ENCODE measurements at regions not wholly inside any gene's neighbourhood (a gene's known extent, or its start where the extent isn't known, plus 50 kb on each side); places are given as distances from the start of the nearest gene placed in this dataset.

DNA sequence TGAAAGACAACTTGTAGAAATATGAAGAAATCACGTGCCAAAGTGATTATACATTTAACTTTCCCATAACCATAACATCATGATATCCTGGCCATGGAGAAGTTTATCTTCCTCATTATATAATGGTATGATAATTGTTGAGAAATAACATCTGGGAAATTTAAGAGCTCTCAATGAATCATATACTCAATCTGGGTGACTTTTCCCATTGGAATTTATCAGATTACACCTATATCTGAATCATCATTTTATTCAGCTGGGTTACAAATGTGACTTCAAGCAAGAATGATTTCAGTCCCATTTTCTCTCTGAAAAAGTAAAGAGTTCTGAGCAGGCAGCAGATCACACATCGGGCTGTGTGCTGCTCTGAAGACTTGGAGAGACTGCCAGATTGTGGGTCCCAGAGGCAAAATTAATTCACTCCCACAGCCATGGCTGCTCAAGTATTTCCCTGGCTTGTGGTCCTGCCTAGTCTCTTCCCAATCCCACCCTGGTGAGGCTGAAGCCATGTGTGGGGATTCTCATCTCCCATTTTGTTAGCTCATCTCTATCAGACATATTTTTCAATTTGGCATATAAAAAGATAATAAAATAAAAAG, 278.0 kb downstream of the MRPL39 start:
- DNase-seq (ENCODE audit: low read depth), result no peak

DNA sequence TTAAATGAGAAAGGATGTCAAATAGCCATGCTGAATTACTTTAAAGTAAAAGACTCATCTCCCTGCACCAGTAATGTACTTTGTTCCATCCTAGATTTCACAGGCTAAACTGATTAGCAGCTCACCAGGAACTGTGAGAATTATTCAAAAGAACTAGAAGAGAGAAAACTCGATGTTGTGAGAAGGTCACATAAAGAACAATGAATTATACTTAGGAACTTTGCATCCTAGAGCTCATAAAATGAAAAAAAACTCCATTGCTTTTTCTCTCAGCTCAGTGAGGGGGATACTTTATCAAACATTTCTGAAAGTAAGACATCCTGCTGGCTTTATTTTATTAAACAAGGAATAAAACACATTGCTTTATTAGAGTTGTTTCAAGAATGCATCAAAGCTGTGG, 278.5 kb downstream of the MRPL39 start:
- DNase-seq (ENCODE audit: low read depth), result no peak

DNA sequence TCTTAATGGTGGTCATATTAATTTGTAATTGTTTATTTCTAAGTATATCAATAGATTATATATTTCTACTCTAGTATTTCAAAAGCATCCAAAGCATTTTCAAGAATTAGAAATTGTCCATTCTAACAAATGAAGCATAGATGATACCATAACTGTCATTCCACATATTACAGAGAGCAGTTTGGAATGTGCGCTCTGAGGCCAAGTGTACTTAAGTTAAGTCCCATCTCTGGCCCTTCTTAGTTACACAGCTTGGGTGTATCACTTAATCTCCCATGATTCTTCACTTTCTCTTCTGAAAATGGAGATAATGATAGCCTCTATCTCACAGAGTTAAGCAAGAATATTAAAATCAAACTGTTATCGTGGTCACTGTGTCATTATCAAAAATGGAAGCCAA, 281.1 kb downstream of the MRPL39 start:
- no peak for DNase-seq (ENCODE audit: low read depth)

DNA sequence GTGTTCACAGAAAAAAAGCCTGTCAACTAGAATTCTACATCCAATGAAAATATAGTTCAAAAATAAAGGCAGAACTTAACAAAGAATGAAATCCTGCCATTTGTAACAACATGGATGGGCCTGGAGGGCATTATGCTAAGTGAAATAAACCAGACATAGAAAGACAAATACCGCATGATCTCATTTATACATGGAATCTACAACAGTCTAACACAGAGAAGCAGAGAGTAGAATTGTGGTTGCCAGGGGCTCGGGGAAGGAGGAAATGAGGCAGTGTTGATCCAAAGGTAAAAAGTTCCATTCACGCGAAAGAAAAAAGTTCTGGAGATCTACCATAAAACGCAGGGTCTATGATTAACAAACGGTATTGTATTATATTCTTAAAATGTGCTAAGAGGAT, 282.6 kb downstream of the MRPL39 start:
- no peak for DNase-seq (ENCODE audit: low read depth)

DNA sequence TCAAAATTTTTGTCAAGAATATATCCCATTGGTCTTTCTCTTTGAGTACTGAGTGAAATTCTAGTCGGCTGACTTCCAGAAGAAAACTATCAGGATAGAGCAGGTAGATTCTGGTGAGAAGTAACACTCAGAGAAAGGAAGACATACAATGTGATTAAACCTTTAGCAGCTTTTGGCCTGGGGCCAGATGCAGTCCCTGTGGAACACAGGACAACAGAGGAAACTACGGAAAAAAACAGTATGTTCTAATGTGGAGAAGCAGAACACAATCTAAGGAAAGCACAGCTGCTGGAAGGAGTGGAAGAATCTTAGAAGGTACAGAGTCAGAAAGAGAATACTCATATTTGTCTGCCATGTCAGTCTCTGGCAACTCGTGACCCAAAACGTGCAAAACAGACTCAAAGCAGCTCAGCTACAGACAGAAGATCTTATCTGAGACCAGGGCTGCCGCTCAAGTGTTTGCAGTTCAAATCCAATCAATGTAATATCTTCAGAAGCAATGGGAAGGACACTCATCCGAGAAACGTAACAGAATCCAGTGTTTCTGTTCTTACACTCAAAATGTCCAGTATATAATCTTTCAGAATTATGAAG, 283.8 kb downstream of the MRPL39 start:
- DNase-seq (ENCODE audit: low read depth), result no peak

DNA sequence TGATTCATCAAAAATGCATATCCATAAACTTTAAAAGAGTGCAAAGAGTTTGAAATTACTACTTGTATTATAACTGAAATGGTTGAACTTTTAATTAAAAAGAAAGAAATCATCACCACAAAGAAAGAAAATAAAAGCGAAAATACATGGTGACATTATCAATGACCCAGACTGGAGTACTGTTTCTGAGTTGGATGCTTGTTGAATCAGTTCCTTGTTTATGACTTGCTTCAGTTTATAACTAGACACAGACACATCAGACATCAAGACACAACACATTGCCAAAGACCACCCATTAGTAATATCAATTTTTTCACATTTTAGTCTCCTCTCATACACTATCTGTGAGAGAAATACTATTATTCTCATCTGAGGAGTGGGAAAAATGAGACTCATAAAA, 293.0 kb downstream of the MRPL39 start:
- DNase-seq (ENCODE audit: low read depth), result no peak

DNA sequence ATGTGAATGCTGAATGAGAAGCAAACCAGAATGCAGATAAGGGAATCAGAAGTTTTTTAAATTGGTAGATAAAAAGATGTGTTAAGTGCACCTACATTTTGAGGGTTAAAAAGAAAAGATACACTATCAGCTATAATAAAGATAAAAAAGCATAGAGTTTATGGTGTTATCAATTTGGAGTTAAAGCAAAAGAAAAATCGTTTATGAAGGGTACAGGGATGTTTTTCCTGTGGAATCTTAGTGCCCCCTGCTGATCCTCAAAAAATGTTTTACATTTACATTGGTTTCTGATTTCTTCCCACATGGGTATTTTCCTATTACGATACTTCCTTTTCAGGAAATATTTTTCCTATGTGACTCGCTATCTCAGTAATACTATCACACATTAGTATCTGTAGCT, 293.5 kb downstream of the MRPL39 start:
- DNase-seq (ENCODE audit: low read depth), result no peak

DNA sequence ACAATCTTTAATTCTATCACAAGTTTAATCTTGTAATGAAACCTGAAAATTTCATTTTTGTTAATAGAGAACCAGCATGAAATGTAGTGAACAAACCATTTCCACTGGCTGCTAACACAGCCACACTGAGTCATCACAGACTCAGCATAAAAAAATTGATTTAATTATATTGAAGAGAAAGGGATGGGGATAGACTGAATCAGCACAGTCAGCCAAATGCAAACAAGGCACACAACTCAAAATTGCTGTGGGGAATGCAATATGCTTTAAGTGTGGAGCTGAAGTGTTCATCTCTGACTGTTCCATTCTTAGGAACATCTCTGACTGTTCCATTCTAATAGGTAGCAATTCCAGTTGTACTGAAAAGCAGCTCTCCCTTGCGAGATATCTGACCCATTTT, 299.8 kb downstream of the MRPL39 start:
- DNase-seq (ENCODE audit: low read depth), result no peak

DNA sequence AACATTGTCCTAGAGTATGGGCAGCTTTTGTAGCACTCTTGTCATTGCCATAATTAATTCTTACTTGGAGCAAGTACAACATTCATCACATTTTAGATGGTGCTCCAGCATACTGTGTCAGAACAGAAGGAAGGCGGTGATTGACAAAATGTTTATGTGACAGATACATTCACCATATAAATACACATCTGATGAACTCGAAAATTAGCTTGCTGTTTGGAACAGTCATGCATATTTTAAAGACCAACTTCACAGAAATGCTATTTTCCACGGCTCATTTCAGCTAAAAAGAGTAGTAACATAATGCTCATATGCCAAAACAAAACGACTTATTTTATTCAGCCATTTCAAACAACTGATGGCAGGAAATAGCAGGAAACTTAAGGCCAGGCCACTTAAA, 302.7 kb downstream of the MRPL39 start:
- DNase-seq (ENCODE audit: low read depth), result no peak

DNA sequence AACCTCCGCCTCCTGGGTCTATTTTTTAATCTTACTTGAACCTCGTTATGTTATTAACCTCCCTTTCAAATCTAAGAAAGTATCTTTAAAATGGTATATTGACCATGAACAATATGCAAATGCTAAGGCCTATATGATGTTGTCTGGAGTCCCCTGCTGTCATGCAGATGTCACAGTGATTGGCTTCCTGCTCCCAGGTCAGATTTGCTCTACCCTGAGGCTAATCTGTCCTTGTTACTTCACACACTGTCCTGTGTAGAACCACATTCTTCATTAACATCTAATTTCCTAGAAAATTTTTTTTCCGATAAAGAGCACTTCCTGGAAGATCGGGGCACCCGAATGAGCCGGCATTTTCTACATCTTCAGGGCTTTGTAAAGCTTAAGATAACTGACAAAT, 306.6 kb downstream of the MRPL39 start:
- DNase-seq (ENCODE audit: low read depth), result no peak

DNA sequence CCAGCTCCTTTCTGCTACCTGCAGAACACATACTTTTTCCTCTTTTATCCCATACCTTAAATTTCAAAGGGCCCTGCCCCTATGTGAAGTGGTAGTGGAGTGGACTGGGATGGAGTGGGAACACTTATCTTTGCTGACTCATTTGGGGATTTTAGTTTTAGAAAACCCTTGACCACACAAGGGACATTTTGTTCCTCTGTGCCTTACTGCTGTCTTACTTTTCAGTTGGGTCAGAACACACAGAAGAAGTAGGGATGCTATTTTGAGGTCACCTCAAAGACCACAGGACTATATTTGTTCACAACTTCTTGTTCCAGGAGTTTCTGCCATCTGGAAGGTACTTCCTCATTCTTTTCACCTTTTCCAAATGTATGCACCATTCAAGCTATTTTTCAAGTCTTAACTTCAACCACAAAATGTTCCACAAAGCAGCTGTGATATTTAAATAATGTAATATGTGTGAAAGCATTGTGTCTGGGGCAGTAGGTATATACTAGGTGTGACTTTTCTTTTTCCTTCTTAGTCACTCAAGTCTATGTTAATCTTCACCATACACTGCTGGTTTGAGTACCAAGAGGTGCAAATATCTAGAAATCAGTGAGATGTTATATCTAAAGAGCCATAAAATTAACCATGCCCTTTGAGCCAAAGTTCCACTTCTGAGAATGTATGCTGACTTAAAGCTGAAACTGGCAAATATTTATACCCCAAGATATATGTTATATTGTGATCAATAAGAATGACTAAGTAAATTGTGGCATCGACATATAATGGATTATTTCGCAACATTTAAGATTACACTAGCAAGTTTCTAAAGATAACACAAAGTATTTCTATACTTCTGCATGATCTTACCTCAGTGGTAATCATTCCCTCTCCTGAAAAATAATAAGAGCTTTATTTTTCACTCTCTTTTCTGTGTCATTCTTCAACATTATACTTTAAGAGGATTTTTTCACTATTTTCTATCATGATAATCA, 308.5 kb downstream of the MRPL39 start:
- no peak for DNase-seq (ENCODE audit: low read depth)

DNA sequence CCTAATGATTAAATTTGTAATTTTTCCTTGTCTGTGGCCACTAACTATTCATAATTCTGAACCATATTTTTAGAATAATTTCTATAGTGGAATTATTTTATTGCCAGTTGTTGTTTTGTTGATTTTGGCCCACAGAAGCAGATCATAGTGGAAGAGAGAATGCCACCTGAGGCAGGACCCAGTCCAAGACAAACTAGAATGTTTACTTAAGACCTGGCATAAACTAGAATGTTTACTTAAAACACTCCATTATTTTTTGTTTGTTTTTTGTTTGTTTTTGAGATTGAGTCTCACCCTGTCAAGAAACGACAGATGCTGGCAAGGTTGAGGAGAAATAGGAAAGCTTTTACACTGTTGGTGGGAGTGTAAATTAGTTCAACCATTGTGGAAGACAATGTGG, 310.2 kb downstream of the MRPL39 start:
- DNase-seq (ENCODE audit: low read depth), result no peak

DNA sequence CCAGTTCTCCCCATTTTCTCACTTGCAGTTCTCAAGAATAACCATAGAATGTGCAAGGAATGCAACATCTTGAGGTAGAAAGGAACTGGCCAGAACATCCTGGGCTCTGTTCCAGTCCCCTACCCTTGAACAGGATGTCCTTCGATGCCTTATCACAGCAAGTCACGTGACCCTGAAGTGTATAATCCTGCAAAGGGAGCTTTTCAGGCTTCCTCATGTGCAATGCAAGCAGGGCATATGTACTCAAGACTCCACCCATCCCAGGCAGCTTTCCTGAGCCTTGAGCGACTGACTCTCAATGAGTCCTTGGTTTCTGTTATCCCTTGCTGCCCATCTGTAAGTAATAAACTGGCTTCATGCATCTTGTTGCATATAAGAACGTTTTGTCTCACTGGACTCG, 311.0 kb downstream of the MRPL39 start:
- DNase-seq (ENCODE audit: low read depth), result no peak

DNA sequence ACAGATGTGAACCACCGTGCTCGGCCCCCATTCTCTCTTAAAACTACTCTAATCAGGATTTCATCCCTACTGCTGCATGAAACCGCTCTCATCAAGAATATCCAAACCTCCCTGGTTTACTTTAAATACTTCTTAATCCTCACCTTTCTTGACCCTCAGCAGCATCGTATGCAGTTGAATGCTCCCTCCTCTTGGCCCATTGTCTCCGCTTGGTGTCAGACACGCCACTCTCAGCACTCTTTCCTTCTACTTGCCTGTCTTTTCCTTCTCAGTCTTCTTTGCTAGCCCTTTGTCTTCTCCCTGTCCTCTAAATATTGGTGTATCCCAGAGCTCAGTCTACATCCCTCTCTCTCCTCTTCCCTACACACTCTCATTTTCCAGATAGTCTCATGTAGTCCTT, 314.9 kb downstream of the MRPL39 start:
- no peak for DNase-seq (ENCODE audit: low read depth)

DNA sequence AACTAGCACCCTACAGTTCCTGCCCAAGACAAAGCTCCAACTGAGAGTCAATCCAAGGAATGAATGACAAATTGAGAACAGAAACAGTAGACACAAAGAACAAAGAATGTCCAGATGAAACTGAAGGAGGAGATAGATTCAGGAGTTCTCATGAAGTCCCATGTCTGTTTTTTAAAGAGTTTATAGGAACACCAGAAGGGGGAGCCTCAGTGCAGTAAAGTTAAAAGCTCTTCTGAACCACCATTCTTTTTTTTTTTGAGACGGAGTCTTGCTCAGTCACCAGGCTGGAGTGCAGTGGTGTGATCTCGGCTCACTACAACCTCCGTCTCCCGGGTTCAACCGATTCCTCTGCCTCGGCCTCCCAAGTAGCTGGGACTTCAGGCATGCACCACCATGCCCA, 323.6 kb downstream of the MRPL39 start:
- no peak for DNase-seq (ENCODE audit: low read depth)

DNA sequence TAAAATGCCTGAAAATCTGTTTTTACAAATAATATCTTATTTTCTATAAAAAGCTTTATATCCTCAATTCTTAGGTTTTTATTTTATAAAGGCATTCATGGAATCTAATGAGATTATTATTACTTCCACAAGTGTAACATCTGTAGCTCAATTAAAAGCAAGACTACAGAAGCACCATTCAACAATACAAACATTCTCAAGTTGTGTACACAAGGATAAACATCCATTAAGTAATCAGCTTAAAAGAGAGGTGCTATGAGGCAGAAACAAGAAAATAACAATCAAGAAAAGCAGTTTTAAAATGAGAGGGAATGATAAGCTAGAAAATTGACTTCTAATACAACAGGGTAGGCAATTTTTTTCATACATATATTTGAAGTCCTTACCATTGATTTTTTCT, 326.1 kb downstream of the MRPL39 start:
- DNase-seq (ENCODE audit: low read depth), result no peak

DNA sequence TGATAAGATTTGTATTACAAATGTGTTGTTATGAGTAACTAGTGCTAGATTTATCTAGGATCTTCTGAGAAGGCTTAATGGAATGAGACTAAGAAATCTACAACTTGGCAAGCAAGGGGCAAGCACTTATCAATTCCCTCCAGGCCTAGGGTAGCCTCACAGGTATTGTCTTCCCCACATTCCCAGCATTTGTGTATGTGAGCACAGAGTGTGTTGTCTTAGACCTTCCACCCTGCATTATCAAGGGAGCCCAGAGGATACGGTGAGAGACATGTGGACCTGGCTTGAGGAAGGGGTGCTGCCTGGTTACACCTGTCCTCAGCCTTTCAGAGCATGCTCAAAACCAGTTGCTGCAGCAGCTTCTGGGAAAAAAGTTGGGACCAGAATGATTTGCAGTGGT, 327.2 kb downstream of the MRPL39 start:
- no peak for DNase-seq (ENCODE audit: low read depth)

DNA sequence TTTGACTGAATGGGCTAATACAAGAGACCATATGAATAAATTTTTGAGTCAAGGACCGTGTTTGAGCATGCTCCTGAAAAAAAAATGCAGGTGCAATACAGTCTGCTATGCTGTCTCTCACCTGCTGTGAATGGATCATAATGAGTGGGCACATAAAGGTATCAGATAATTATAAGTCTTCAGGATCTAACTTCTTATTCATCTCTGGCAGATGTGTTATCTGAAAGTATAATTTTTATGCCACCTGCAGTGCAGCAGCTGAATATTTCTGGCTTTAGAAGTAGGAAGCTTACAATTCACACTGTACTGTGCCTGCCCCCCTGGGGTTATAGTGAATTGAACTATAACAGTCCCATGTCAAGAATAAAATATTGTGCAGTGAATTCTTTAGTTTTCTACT, 333.3 kb downstream of the MRPL39 start:
- DNase-seq (ENCODE audit: low read depth), result no peak

DNA sequence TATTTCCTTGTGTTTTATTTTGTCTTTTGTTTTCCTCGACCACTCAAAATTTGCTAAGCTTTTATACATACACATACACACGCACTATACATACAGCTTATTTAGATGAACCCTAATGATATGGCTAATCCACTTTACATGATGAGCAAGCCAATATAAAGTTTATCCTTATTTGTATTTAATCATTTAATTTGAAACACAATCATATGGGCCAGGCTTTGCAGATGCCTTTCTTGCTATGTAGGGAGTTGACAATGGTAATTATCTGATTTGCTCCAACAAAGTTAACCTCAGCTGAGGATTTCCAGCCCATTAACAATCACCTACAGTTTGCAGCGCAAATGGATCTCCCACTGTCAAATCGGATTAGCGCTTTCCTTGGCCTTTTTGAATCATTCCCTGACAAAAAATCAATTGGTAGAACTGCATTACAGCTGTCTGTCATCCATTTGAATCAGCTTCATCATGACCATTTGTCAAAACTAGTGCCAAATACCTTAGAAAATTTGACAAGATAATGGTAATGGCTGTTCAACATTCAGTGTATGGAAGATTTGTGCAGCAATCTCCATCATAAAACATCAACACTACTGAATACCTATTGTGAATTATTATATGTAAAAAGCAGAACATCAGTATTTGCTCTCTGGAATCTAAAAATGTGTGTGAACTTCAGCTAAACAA, 352.6 kb downstream of the MRPL39 start:
- no peak for DNase-seq (ENCODE audit: low read depth)

DNA sequence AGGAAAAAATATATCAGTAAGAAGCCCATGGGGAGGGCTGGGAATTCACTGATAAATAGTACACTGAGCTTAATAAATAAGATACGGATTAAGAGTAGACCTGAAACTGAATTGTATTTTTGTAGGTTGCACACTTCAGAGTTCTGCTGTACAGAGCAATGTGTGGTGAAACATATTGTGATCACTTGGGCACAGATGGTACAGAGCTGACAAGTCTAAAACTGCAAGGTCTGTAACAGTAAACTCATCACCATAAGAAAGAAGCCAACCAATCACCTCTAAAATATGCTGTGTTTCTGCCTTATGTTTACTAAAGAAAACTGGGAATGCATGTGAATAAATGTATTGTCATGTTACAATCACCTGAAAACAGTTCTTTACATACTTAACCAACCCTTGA, 360.7 kb downstream of the MRPL39 start:
- no peak for DNase-seq (ENCODE audit: low read depth)

DNA sequence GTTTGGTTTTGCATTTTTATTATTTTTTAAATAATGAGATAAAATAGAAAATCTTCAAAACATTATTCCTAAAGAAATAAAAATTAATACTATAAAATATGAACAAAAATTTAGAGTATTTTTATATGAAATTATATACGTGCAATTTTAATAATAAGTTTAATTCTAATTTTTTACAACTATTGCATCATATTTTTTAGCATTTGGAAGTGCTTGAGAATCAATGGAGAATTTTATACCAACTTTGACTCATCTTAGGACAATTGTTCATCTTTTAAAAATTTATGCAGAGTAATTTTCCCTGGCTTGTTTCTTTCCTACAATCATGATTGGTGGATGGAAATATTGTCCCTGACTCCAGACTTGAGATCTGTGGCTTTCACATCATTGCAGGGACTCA, 362.5 kb downstream of the MRPL39 start:
- no peak for DNase-seq (ENCODE audit: low read depth)

DNA sequence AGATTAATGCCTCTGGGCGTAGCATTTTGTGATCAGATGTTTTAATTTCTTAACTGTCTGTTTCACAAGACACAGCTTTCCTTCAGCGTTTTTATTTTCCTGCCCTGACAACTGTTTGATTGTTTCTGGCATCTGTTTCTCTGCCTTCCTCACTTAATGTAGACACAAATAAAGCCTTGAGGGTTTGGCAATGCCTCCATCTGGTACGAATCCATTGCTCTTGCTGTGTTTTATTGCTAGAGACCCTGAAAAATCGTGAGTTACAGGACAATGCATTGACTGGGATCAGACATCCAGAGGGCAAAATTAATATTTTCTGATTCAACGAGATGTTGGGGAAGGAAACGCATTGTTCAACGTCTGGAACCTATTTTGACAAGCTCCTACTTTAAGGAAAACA, 363.5 kb downstream of the MRPL39 start:
- no peak for DNase-seq (ENCODE audit: low read depth)

DNA sequence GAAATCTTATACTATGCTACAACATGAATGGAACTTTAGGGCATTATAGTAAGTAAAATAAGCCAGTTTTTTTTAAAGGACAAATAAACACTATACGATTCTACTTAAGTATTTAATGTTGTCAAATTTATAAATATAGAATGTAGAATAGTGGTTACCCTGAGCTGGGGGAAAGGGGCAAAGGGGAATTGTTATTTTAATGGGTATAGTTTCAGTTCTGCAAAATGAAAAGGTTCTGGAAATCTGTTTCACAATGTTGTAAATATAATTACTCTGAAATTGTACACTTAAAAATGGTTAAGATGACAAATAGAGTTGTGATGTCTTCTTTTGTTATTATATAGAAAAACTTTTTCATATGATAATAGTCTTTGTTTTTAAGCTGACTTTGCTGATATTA, 366.3 kb downstream of the MRPL39 start:
- DNase-seq (ENCODE audit: low read depth), result no peak
